WTC11 (cell line): ENCODE measurements at regions not wholly inside any gene's neighbourhood (a gene's known extent, or its start where the extent isn't known, plus 50 kb on each side); places are given as distances from the start of the nearest gene placed in this dataset.

Experiments
- CTCF ChIP-seq: fragments of 200-600 bp; IDR thresholded peaks from 2 replicates; pipeline ENCODE4 v1.8.0; 2022; ENCODE audit warnings: antibody characterized with exemption
- JUN ChIP-seq: sonication (generic); formaldehyde crosslinking; IDR thresholded peaks from 2 replicates; pipeline ENCODE4 v1.8.0; 2023; ENCODE audit warnings: mild to moderate bottlenecking, missing genetic modification reagents
- RORB ChIP-seq: fragments of 250-450 bp; sonication (Bioruptor Pico); IDR thresholded peaks from 2 replicates; pipeline ENCODE4 v1.9.0; 2021; ENCODE audit warnings: mild to moderate bottlenecking
- SOX15 ChIP-seq: fragments of 250-450 bp; sonication (Bioruptor Pico); IDR thresholded peaks from 2 replicates; pipeline ENCODE4 v1.9.0; 2021; ENCODE audit warnings: mild to moderate bottlenecking

GRCh38 chr2:196263181-196263747 is 91.9 kb upstream of the STK17B start:
- TF ChIP-seq JUN (no peak), SOX15 (no peak), CTCF (no peak), RORB (no peak)
